H1 (cell line): ENCODE measurements at regions not wholly inside any gene's neighbourhood (a gene's known extent, or its start where the extent isn't known, plus 50 kb on each side); places are given as distances from the start of the nearest gene placed in this dataset.

Source experiments
- CTCF ChIA-PET: fragments of 300-600 bp; sonication (Branson Sonifier 250); formaldehyde crosslinking; loops from one replicate; lab custom pipeline; 2021; ENCODE audit not compliant: partially characterized antibody; lab: Charles Lee
- POLR2A ChIA-PET: fragments of 300-600 bp; sonication (Branson Sonifier 250); formaldehyde crosslinking; loops from one replicate; lab custom pipeline; 2021; ENCODE audit warnings: inconsistent platforms; ENCODE audit not compliant: partially characterized antibody; lab: Charles Lee
- DNase-seq, 2 experiments: peaks; one replicate each; pipeline versions ENCODE4 v3.0.0 to v3.0.0-alpha.2; 2010 to 2022; ENCODE audit warnings: low spot score in 2 of 2, low read depth in 1 of 2, mixed read lengths in 1 of 2
- FAIRE-seq: peaks from 2 replicates; lab custom pipeline; 2011; peaks lifted over from hg19 to GRCh38; lab: Jason Lieb, UNC
- H2AFZ ChIP-seq: 2 replicates; pipeline ENCODE4 v1.8.1; 2012; ENCODE audit warnings: low read length, inconsistent platforms
- H2AK5ac ChIP-seq: 2 replicates; pipeline ENCODE4 v1.6.1; 2013; ENCODE audit warnings: low read depth, low read length
- H2BK120ac ChIP-seq: replicated peaks from 2 replicates; pipeline ENCODE3; 2013; ENCODE audit warnings: low read depth, low read length, inconsistent platforms
- H2BK12ac ChIP-seq: 2 replicates; pipeline ENCODE4 v1.6.1; 2013; ENCODE audit warnings: low read depth, low read length
- H2BK15ac ChIP-seq: 2 replicates; pipeline ENCODE4 v1.6.1; 2013; ENCODE audit warnings: low read length
- H2BK20ac ChIP-seq: 2 replicates; pipeline ENCODE4 v1.6.1; 2013; ENCODE audit warnings: low read length
- H2BK5ac ChIP-seq: 2 replicates; pipeline ENCODE4 v1.6.1; 2013; ENCODE audit warnings: low read depth, low read length
- H3K14ac ChIP-seq: 2 replicates; pipeline ENCODE4 v1.6.1; 2013; ENCODE audit warnings: inconsistent platforms; ENCODE audit not compliant: insufficient read length
- H3K18ac ChIP-seq: 2 replicates; pipeline ENCODE4 v1.6.1; 2013; ENCODE audit warnings: low read length; ENCODE audit errors: extremely low read depth
- H3K23ac ChIP-seq: 2 replicates; pipeline ENCODE4 v1.6.1; 2013; ENCODE audit warnings: inconsistent platforms; ENCODE audit not compliant: insufficient read length
- H3K23me2 ChIP-seq: 2 replicates; pipeline ENCODE4 v1.6.1; 2013; ENCODE audit warnings: low read depth, low read length
- H3K27ac ChIP-seq: 2 replicates; pipeline ENCODE4 v1.6.1; 2011; ENCODE audit warnings: low read depth, low read length, inconsistent platforms
- H3K27me3 ChIP-seq, 4 experiments: replicated peaks in 1 of 4; 1 replicate in 1 of 4; 2 replicates in 3 of 4; pipeline versions ENCODE4 v1.6.1 to v1.8.1; 2011 to 2013; ENCODE audit warnings: low read length in 3 of 4, mild to moderate bottlenecking in 3 of 4, inconsistent platforms in 2 of 4, mixed read lengths in 2 of 4, moderate library complexity in 1 of 4; ENCODE audit not compliant: control insufficient read depth in 3 of 4, insufficient read depth in 3 of 4; ENCODE audit errors: extremely low read depth in 1 of 4
- H3K36me3 ChIP-seq, 4 experiments: 2 replicates each; pipeline versions ENCODE4 v1.6.1 to v1.8.1; 2011 to 2013; ENCODE audit warnings: mild to moderate bottlenecking in 4 of 4, low read length in 3 of 4, moderate library complexity in 2 of 4, control low read depth in 1 of 4, inconsistent platforms in 1 of 4; ENCODE audit not compliant: insufficient read depth in 4 of 4, control insufficient read depth in 2 of 4
- H3K4ac ChIP-seq: replicated peaks from 2 replicates; pipeline ENCODE3; 2013; ENCODE audit warnings: low read length, low read depth, mixed read lengths, inconsistent platforms; ENCODE audit not compliant: insufficient read length
- H3K4me1 ChIP-seq, 4 experiments: replicated peaks in 1 of 4; 1 replicate in 1 of 4; 2 replicates in 3 of 4; pipeline versions ENCODE4 v1.6.1 to v1.8.1; 2011 to 2013; ENCODE audit warnings: low read length in 3 of 4, inconsistent platforms in 2 of 4, mixed read lengths in 1 of 4; ENCODE audit not compliant: insufficient read depth in 4 of 4, control insufficient read depth in 3 of 4
- H3K4me2 ChIP-seq, 2 experiments: 2 replicates each; pipeline versions ENCODE4 v1.6.1 to v1.8.1; 2011 to 2013; ENCODE audit warnings: low read depth in 2 of 2, low read length in 2 of 2, control low read depth in 1 of 2, inconsistent platforms in 1 of 2, mild to moderate bottlenecking in 1 of 2; ENCODE audit not compliant: insufficient read depth in 1 of 2
- H3K4me3 ChIP-seq, 4 experiments: fragments of 200-600, 300-600 bp in 1 of 4; sonication (generic), shearing (Covaris generic), sonication (Bioruptor Twin) in 1 of 4; 2 replicates each; pipeline versions ENCODE4 v1.5.1 to v1.8.1; 2011 to 2016; ENCODE audit warnings: low read length in 4 of 4, low read depth in 3 of 4, control low read depth in 2 of 4, inconsistent platforms in 2 of 4, mild to moderate bottlenecking in 2 of 4, mixed read lengths in 1 of 4, moderate library complexity in 1 of 4; ENCODE audit not compliant: insufficient read depth in 2 of 4; ENCODE audit errors: extremely low read depth in 1 of 4
- H3K56ac ChIP-seq: replicated peaks from 2 replicates; pipeline ENCODE3; 2013; ENCODE audit warnings: low read depth, mild to moderate bottlenecking, mixed read lengths, low read length, inconsistent platforms; ENCODE audit not compliant: insufficient read length
- H3K79me1 ChIP-seq: 2 replicates; pipeline ENCODE4 v1.6.1; 2013; ENCODE audit warnings: low read depth, low read length, control low read depth
- H3K79me2 ChIP-seq, 2 experiments: 2 replicates each; pipeline versions ENCODE4 v1.6.1 to v1.8.1; 2012 to 2013; ENCODE audit warnings: low read length in 2 of 2, mild to moderate bottlenecking in 2 of 2, inconsistent platforms in 1 of 2; ENCODE audit not compliant: insufficient read depth in 2 of 2, control insufficient read depth in 1 of 2
- H3K9ac ChIP-seq, 4 experiments: replicated peaks in 1 of 4; 1 replicate in 1 of 4; 2 replicates in 3 of 4; pipeline versions ENCODE4 v1.6.1 to v1.8.1; 2011 to 2013; ENCODE audit warnings: low read depth in 3 of 4, low read length in 3 of 4, control low read depth in 2 of 4, mild to moderate bottlenecking in 2 of 4, moderate library complexity in 2 of 4, inconsistent platforms in 1 of 4; ENCODE audit errors: extremely low read depth in 1 of 4
- H3K9me3 ChIP-seq, 2 experiments: 2 replicates each; pipeline versions ENCODE4 v1.6.1 to v1.8.1; 2012 to 2013; ENCODE audit warnings: mild to moderate bottlenecking in 2 of 2, moderate library complexity in 2 of 2, control low read depth in 1 of 2, inconsistent platforms in 1 of 2, low read depth in 1 of 2, low read length in 1 of 2, mixed read lengths in 1 of 2; ENCODE audit not compliant: insufficient read depth in 2 of 2
- H4K20me1 ChIP-seq, 2 experiments: replicated peaks in 1 of 2; 2 replicates each; pipeline versions ENCODE3 to v1.8.1; 2011 to 2013; ENCODE audit warnings: inconsistent platforms in 2 of 2, low read length in 2 of 2, mild to moderate bottlenecking in 1 of 2; ENCODE audit not compliant: insufficient read depth in 2 of 2, control insufficient read depth in 1 of 2
- H4K5ac ChIP-seq: 2 replicates; pipeline ENCODE4 v1.6.1; 2013; ENCODE audit warnings: low read length, low read depth, mixed read lengths, inconsistent platforms; ENCODE audit not compliant: insufficient read length
- H4K8ac ChIP-seq: 2 replicates; pipeline ENCODE4 v1.8.0; 2013; ENCODE audit warnings: mild to moderate bottlenecking, moderate library complexity, low read length, inconsistent platforms; ENCODE audit not compliant: insufficient read depth; ENCODE audit errors: extremely low read depth
- H4K91ac ChIP-seq: replicated peaks from 2 replicates; pipeline ENCODE3; 2013; ENCODE audit warnings: low read length, mixed read lengths, inconsistent platforms; ENCODE audit not compliant: insufficient read length
- CREB1 ChIP-seq: IDR thresholded peaks from 2 replicates; pipeline ENCODE4 v1.6.1; 2012; ENCODE audit warnings: inconsistent platforms
- WGBS, 2 experiments: shearing (Covaris generic) in 1 of 2; methylation state at CpG; one replicate each; pipeline versions ENCODE4 v1.1.6 to v1.1.7; 2013 to 2015; ENCODE audit warnings: low lambda C conversion rate in 2 of 2, mixed read lengths in 2 of 2, inconsistent platforms in 1 of 2, low coverage in 1 of 2, missing lambda C conversion rate in 1 of 2; ENCODE audit not compliant: insufficient replicate concordance in 2 of 2, insufficient coverage in 1 of 2, insufficient read length in 1 of 2; ENCODE audit errors: extremely low coverage in 1 of 2, missing lambda C conversion rate in 1 of 2; 5-methylcytosine and 5-hydroxymethylcytosine counted together

- Histone ChIP-seq H3K4me1 (peaks cover 5 to 17% (median 9%) of the 10 kb centered on the region in 4 experiments; a peak in 6 of 7 replicates), H2BK5ac (no peak overlapping the region), H3K79me2 (no peaks in the 10 kb centered on the region), H4K8ac (no peak overlapping the region), H2BK15ac (no peak overlapping the region), H4K5ac (no peak overlapping the region), H3K23ac (no peak overlapping the region), H3K27me3 (no peaks in the 10 kb centered on the region; a peak in 2 of 7 replicates), H4K20me1 (no peaks in the 10 kb centered on the region), H3K36me3 (no peaks in the 10 kb centered on the region), H2AK5ac (no peak overlapping the region), H3K14ac (no peak overlapping the region), H3K9ac (no peak overlapping the region), H3K56ac (no peak overlapping the region), H3K4me3 (no peak overlapping the region), H2AFZ (no peak overlapping the region), H2BK12ac (no peak overlapping the region), H3K9me3 (no peaks in the 10 kb centered on the region), H2BK20ac (no peak overlapping the region), H3K18ac (no peak overlapping the region), H4K91ac (no peak overlapping the region), H3K79me1 (no peaks in the 10 kb centered on the region), H2BK120ac (no peak overlapping the region), H3K4me2 (no peak overlapping the region), H3K27ac (no peak overlapping the region), H3K23me2 (no peaks in the 10 kb centered on the region), H3K4ac (no peak overlapping the region)
- DNase-seq (no peak), FAIRE-seq (no peak)
- WGBS, 2 experiments: 70% methylated on average over 4 of the region's 4 CpGs; no CpG with 5 or more reads in 1 of the 2 experiments
- ChIA-PET CTCF (interaction anchor here (1.1 to 1.2 kb wide), 2 partner anchors 582 to 644 kb away, joined by 3 to 7 read pairs; no protein-coding TSS in a partner anchor), POLR2A (no interaction called here)
- TF ChIP-seq CREB1: no peak
These were observed 360.1 kb upstream of the PLXNA2 start for GRCh38 chr1:208604295-208604694.
